RWPE2 (cell line): ENCODE measurements at regions not wholly inside any gene's neighbourhood (a gene's known extent, or its start where the extent isn't known, plus 50 kb on each side); places are given as distances from the start of the nearest gene placed in this dataset.

ENCODE experiments used
- ATAC-seq: fragments of 200-7000 bp; cut with Tn5 transposase; 3 replicates; pipeline ENCODE4 v1.9.1; 2021; ENCODE audit warnings: low read depth
- DNase-seq: peaks from one replicate; pipeline ENCODE4 v3.0.0-alpha.2; 2020; ENCODE audit warnings: low spot score
- H3K27ac ChIP-seq: fragments of 450-650 bp; 2 replicates; pipeline ENCODE4 v1.5.1; 2017; ENCODE audit warnings: mild to moderate bottlenecking; ENCODE audit not compliant: poor library complexity, severe bottlenecking
- H3K27me3 ChIP-seq: fragments of 250-450 bp; sonication (Bioruptor Pico); 2 replicates; pipeline ENCODE4 v1.5.1; 2021; ENCODE audit warnings: mild to moderate bottlenecking, moderate library complexity; ENCODE audit not compliant: insufficient read depth, poor library complexity, severe bottlenecking
- H3K36me3 ChIP-seq: fragments of 250-450 bp; sonication (Bioruptor Pico); 2 replicates; pipeline ENCODE4 v1.5.1; 2020; ENCODE audit warnings: low read depth, mild to moderate bottlenecking, moderate library complexity
- H3K4me1 ChIP-seq: fragments of 250-450 bp; sonication (Bioruptor Pico); 2 replicates; pipeline ENCODE4 v1.5.1; 2021; ENCODE audit warnings: mild to moderate bottlenecking, moderate library complexity; ENCODE audit not compliant: insufficient read depth, poor library complexity, severe bottlenecking
- H3K4me3 ChIP-seq: fragments of 250-450 bp; sonication (Bioruptor Pico); 2 replicates; pipeline ENCODE4 v1.5.1; 2021; ENCODE audit warnings: mild to moderate bottlenecking, moderate library complexity; ENCODE audit not compliant: severe bottlenecking
- H3K9me3 ChIP-seq: fragments of 250-450 bp; sonication (Bioruptor Pico); 2 replicates; pipeline ENCODE4 v1.5.1; 2021; ENCODE audit warnings: mild to moderate bottlenecking, moderate library complexity; ENCODE audit not compliant: severe bottlenecking
- CTCF ChIP-seq: fragments of 450-650 bp; IDR thresholded peaks from one replicate; pipeline ENCODE4 v1.5.1; 2017; ENCODE audit warnings: mild to moderate bottlenecking, moderate library complexity; ENCODE audit not compliant: poor library complexity, severe bottlenecking

GRCh38 chr2:33763671-33764310 is 164.7 kb upstream of the FAM98A start:
- H3K27ac ChIP-seq = no peak overlapping the region
- ATAC-seq (no peak), DNase-seq (no peak)
- H3K4me3 ChIP-seq = no peak overlapping the region
- no peaks in the 10 kb centered on the region for H3K36me3 ChIP-seq
- H3K9me3 ChIP-seq = no peaks in the 10 kb centered on the region
- H3K27me3 ChIP-seq = no peaks in the 10 kb centered on the region
- H3K4me1 ChIP-seq = no peaks in the 10 kb centered on the region
- TF ChIP-seq CTCF = no peak

DNA sequence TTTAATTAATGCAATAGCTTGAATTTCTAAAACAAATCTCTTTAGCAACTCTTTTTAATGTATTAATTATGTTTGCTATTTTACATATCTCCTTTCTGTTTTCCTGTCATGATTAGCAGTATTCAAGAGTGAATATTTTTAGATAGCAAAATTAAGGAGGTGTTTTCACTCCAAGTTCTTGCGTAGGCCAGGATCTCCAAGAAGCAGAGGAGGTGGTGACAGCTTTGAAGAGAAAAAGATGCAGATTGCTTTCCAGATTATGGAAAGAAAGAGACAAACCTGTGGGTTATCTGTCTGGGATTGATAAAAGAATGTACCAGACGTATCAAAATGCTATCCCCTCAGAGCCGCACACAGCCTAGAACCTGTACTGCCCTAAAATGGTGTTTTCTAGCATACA is 163.5 kb upstream of the FAM98A start:
- Histone ChIP-seq H3K4me1 (no peaks in the 10 kb centered on the region), H3K27me3 (no peaks in the 10 kb centered on the region), H3K36me3 (no peaks in the 10 kb centered on the region), H3K27ac (no peak overlapping the region), H3K4me3 (no peak overlapping the region), H3K9me3 (no peaks in the 10 kb centered on the region)
- ATAC-seq = no peak
- DNase-seq = no peak
- TF ChIP-seq CTCF = no peak

DNA sequence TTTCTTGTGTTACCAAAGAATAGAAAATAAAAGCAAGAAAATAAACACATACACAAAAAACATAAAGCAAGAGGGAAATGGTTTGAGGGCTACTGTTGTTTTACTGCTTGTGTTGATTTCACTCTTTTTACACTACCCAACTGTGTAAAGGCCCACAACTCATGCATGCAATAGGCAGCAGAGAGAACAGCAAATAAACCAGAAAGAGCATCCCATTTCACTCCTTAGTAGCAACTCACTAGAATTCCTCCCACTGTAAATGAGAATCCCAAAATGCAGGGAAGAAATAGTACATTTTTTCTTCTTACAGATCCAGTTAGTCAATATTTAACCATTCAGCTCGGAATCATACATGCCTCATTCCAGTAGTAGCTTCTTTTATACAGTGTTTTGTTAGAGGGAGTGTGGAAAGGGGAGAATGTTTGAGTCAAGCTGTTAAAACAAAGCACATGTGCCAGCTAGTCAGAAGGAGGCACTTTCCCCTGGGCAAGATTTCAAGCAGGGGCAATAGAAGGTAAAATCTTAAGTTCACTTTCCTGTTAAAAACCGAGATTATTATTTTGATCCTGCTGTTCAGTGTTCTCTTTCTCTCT is 147.2 kb upstream of the FAM98A start:
- Histone ChIP-seq H3K4me1 (no peaks in the 10 kb centered on the region), H3K27me3 (peaks cover 3% of the 10 kb centered on the region), H3K4me3 (no peak overlapping the region), H3K36me3 (no peaks in the 10 kb centered on the region), H3K27ac (no peak overlapping the region), H3K9me3 (no peaks in the 10 kb centered on the region)
- ATAC-seq = no peak
- no peak for TF ChIP-seq CTCF
- no peak for DNase-seq

GRCh38 chr2:33735096-33735495 is 136.0 kb upstream of the FAM98A start:
- no peak for ATAC-seq
- Histone ChIP-seq H3K4me3 (no peak overlapping the region), H3K36me3 (no peaks in the 10 kb centered on the region), H3K27ac (no peak overlapping the region), H3K9me3 (no peaks in the 10 kb centered on the region), H3K4me1 (no peaks in the 10 kb centered on the region), H3K27me3 (no peaks in the 10 kb centered on the region)
- no peak for DNase-seq
- no peak for TF ChIP-seq CTCF

- no peak for DNase-seq
- no peaks in the 10 kb centered on the region for H3K36me3 ChIP-seq
- no peak overlapping the region for H3K4me3 ChIP-seq
- no peaks in the 10 kb centered on the region for H3K4me1 ChIP-seq
- H3K27ac ChIP-seq = no peak overlapping the region
- H3K9me3 ChIP-seq = no peaks in the 10 kb centered on the region
- no peak for ATAC-seq
- no peak for TF ChIP-seq CTCF
- no peaks in the 10 kb centered on the region for H3K27me3 ChIP-seq
Observed at GRCh38 chr2:33730804-33731203, 131.7 kb upstream of the FAM98A start.
